ENCODE measurements at regions not wholly inside any gene's neighbourhood (a gene's known extent, or its start where the extent isn't known, plus 50 kb on each side); places are given as distances from the start of the nearest gene placed in this dataset.

- TF ChIP-seq, protein P1, sequence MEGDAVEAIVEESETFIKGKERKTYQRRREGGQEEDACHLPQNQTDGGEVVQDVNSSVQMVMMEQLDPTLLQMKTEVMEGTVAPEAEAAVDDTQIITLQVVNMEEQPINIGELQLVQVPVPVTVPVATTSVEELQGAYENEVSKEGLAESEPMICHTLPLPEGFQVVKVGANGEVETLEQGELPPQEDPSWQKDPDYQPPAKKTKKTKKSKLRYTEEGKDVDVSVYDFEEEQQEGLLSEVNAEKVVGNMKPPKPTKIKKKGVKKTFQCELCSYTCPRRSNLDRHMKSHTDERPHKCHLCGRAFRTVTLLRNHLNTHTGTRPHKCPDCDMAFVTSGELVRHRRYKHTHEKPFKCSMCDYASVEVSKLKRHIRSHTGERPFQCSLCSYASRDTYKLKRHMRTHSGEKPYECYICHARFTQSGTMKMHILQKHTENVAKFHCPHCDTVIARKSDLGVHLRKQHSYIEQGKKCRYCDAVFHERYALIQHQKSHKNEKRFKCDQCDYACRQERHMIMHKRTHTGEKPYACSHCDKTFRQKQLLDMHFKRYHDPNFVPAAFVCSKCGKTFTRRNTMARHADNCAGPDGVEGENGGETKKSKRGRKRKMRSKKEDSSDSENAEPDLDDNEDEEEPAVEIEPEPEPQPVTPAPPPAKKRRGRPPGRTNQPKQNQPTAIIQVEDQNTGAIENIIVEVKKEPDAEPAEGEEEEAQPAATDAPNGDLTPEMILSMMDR (IDR thresholded peaks at IDR 0.05; ENCODE audit: low read depth, low read length) = no peak
- TF ChIP-seq POLR2A (IDR thresholded peaks at IDR 0.05; ENCODE audit: extremely low read depth, insufficient read length) (no peak), MYC (IDR thresholded peaks at IDR 0.05; ENCODE audit: low read depth, low read length) (no peak), MAX (IDR thresholded peaks at IDR 0.05; ENCODE audit: low read depth, low read length) (no peak)
Measured at GRCh38 chr12:24393071-24393470, 443.6 kb upstream of the SOX5 start.

Data from NB4 (cell line).